GM18951 (cell line): ENCODE measurements at regions not wholly inside any gene's neighbourhood (a gene's known extent, or its start where the extent isn't known, plus 50 kb on each side); places are given as distances from the start of the nearest gene placed in this dataset.
"Not testable (repeated sequence)": the region's sequence is repeated elsewhere in the genome, so short reads cannot be mapped to it uniquely, and the experiment has no call there.

Experiments used
- POLR2A ChIP-seq: IDR thresholded peaks from 4 replicates; pipeline ENCODE4 v1.6.1; 2011; ENCODE audit warnings: mild to moderate bottlenecking; ENCODE audit not compliant: insufficient read length, insufficient read depth; ENCODE audit errors: extremely low read depth
- in situ Hi-C: fragments of 300-500 bp; cut with MboI; formaldehyde crosslinking; loops from one replicate; pipeline ENCODE4 v1.12.0; 2022; ENCODE audit warnings: low sequenced_read_pairs, mixed read lengths, inconsistent platforms; ENCODE audit not compliant: unreplicated experiment

- in situ Hi-C loops = no loop called here
- TF ChIP-seq POLR2A = no peak
Observed at GRCh38 chr2:136715146-136715545, 50.2 kb upstream of the THSD7B start.

- no peak for TF ChIP-seq POLR2A
- in situ Hi-C loops = no loop called here
Observed at GRCh38 chr2:136714452-136714951, 50.8 kb upstream of the THSD7B start.

- in situ Hi-C loops = no loop called here
- TF ChIP-seq POLR2A = no peak
Observed at GRCh38 chr2:136713739-136714138, 51.6 kb upstream of the THSD7B start.

- TF ChIP-seq POLR2A = no peak
- in situ Hi-C loops = no loop called here
Observed at GRCh38 chr2:136705336-136705735, 60.0 kb upstream of the THSD7B start.

DNA sequence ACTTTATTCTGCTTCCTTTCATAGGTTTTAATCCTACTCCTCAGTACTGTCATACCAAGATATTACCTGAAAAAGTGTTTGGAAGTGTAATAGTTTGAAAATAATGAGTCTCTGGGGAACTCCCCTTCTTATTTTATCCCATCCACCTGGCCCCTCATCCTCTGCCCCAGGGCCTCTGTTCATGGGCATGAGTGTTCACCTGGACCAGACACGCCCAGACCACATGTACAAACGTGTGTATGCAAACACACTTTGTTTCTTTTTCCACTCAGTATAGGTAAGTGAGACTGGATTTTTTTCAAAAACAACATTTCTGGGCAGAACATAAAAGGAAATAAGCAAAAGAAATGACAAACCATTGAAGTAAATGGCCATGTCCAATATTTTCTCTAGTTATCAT, 62.1 kb upstream of the THSD7B start:
- in situ Hi-C loops = no loop called here
- no peak for TF ChIP-seq POLR2A

DNA sequence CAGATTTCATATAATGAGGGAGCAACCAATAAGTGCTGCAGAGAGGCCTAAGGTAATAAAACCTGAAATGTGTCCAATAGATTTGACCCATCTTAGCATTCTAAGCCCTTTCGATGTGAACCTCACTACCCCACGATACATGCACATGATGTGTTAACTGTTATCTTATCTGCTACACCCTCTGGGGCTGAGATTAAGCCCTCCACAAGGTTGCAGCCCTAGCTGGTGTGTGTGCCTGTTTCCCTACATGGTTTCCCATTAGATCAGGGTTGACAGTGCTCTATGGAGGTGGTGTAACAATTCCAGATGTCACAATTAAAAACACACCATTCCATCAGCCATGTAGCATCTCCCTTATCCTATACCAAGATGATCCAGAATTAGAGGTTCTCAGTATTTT, 68.9 kb upstream of the THSD7B start:
- no peak for TF ChIP-seq POLR2A
- in situ Hi-C loops = no loop called here

- in situ Hi-C loops = no loop called here
- no peak for TF ChIP-seq POLR2A
Observed at GRCh38 chr2:136693966-136694365, 71.4 kb upstream of the THSD7B start.

DNA sequence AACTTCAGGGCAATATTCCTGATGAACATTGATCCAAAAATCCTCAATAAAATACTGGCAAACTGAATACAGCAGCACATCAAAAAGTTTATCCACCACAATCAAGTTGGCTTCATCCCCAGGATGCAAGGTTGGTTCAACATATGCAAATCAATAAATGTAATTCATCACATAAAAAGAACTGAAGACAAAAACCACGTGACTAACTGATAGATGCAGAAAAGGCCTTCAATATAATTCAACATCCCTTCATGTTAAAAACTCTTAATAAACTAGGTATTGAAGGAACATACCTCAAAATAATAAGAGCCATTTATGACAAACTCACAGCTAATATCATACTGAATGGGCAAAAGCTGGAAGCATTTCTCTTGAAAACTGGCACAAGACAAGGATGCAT, 85.3 kb upstream of the THSD7B start:
- in situ Hi-C loops = not testable (repeated sequence)

DNA sequence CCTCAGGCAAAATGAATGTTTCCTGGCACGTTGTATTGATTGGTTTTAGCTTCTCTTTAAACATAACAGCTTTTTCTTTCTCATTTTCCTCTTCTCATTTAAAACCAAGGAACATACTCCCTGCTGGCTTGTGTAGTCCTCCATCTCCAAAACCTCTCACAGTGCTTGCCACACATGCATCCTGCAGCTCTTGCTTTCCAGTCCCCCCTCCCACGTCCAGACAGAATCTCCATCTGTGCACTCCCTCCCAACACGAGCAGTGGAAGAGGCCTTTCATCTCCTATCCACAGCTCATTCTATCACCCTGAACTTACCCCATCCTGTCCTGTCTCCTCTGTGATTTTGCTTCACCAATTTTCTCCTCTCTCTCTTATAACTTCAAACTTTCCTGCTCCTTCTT, 99.6 kb upstream of the THSD7B start:
- in situ Hi-C loops = no loop called here
- no peak for TF ChIP-seq POLR2A

DNA sequence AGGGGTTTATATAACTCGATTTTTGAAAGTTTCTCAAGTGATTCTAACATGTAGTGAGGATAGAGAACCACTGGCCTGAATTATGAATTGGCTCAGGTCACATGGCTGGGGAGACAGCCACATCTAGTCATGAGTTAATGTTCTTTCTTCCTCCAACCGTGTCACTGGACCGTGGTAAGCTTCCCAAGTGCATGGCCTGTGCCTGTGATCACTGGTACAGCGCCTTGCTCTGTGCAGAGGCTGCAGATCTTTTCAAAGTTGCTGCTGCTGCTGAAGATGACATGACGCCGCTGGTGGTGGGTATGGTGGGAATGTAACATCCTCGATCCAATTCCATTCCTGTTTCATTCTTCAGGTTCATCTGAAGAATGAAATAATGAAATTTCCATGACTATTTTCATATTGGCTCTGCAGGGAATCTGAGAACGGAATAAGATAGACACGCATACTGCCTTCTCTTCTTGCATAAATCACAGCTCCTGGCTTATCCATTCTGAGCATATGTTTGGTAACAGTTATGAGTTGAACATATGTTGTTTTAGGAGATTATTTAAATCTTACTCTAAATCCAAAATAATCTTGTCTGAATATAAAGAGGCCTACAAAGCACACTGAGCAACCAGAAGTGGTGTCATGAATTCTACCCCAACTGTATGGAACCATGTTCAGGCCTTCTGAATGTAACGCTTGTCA, 100.5 kb upstream of the THSD7B start:
- TF ChIP-seq POLR2A = no peak
- in situ Hi-C loops = no loop called here

DNA sequence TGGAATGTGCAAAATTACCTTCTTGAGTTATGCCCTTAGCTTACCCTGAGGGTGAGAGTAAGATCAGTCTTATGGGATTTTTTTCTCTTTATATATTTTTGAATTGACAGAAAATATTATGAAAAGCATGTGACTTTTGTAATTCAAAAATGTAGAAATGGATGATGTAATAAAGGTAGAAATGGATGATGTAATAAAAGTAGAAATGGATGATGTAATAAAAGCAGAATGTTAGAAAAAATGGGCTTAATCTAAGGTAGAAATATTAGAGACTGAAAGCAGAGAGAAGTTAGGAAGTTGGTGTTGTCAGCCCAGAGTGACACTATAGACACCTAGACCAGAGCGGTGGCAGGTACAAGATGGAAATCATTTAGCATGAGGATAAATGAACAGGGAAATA, 107.1 kb upstream of the THSD7B start:
- in situ Hi-C loops = no loop called here
- no peak for TF ChIP-seq POLR2A

- in situ Hi-C loops = no loop called here
- no peak for TF ChIP-seq POLR2A
Observed at GRCh38 chr2:136653861-136654260, 111.5 kb upstream of the THSD7B start.

GRCh38 chr2:136651456-136652010, 113.8 kb upstream of the THSD7B start:
- TF ChIP-seq POLR2A = no peak
- in situ Hi-C loops = no loop called here

- in situ Hi-C loops = no loop called here
- TF ChIP-seq POLR2A = no peak
Observed at GRCh38 chr2:136647039-136647438, 118.3 kb upstream of the THSD7B start.
